ENCODE measurements at regions not wholly inside any gene's neighbourhood (a gene's known extent, or its start where the extent isn't known, plus 50 kb on each side); places are given as distances from the start of the nearest gene placed in this dataset.

DNA sequence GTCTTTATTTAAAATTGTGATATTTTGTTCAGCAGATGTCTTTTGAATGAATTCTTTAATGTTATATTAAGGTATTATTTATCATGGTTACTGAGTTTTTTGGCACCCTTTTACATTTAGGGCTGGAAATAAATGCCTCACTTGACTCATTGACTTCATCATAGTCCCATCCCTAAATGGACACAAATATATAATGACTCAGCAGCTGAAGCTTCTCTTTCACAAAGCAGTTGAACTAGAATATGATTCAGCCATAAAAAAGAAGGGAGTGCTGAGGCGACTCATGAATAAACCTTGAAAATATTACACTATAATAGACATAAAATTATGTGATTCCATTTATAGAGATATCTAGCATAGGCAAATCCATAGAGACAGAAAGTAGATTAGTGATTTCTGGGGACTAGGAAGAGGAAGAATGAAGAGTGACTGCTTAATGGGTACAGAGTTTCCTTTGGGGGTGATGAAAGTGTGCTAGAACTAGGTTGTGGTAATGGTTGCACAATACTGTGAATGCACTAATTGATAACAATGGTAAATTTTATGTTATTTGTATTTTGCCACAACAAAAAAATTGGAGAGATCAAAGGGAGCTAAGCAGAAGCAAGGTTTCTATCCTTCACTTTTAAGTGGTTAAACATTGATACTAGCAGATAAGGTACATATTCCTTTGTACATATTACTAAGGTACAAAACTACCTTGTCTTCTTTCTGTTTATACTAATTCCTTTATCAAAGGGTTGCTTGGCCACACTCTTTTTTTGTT lies 449.6 kb downstream of the NTRK2 start:
- TF ChIP-seq, protein P1, sequence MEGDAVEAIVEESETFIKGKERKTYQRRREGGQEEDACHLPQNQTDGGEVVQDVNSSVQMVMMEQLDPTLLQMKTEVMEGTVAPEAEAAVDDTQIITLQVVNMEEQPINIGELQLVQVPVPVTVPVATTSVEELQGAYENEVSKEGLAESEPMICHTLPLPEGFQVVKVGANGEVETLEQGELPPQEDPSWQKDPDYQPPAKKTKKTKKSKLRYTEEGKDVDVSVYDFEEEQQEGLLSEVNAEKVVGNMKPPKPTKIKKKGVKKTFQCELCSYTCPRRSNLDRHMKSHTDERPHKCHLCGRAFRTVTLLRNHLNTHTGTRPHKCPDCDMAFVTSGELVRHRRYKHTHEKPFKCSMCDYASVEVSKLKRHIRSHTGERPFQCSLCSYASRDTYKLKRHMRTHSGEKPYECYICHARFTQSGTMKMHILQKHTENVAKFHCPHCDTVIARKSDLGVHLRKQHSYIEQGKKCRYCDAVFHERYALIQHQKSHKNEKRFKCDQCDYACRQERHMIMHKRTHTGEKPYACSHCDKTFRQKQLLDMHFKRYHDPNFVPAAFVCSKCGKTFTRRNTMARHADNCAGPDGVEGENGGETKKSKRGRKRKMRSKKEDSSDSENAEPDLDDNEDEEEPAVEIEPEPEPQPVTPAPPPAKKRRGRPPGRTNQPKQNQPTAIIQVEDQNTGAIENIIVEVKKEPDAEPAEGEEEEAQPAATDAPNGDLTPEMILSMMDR (IDR thresholded peaks at IDR 0.05): no peak
- TF ChIP-seq POLR2AphosphoS5 (IDR thresholded peaks at IDR 0.05): no peak
- no peak for TF ChIP-seq POLR2A (IDR thresholded peaks at IDR 0.05)
